ENCODE measurements at regions not wholly inside any gene's neighbourhood (a gene's known extent, or its start where the extent isn't known, plus 50 kb on each side); places are given as distances from the start of the nearest gene placed in this dataset.

DNA sequence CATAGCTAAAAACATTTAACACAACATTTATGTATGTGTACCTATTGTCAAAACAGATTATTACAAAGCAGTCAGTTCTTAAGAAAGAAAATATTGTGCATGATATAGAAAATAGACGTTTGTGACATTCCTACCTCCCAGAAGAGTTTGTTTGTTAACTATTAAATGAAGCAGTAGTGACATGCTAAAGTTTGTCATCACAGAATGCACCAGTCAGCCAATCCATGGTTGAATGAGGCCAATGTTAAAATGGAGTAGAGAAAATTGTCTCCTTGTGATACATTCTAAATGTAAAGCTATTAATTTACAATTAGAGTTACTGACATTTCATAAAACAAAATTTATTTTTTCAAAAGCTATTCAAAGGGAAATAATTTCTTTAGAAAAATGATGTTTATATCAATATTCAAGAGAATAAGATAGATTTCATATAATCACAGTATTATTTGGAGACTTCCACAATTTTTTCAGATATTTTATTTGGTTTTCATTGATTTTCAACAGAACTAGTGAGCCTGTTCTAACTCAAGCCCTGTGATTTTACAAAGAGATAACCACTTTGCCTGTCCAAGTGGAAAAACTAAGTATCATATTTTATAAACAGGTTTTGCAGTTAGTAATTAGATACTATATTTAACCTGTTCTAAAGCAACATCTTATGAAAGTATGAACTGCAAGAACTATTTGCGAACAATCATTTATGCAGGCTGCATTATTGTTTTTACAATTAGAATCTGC, 176.8 kb downstream of the ISL1 start:
- H3K4me3 ChIP-seq (ENCODE audit: low read depth, low read length), result no peak overlapping the region
- no peak for DNase-seq (ENCODE audit: low read depth)
- TF ChIP-seq CTCF (IDR thresholded peaks at IDR 0.05; ENCODE audit: low read depth, low read length), result no peak
- no peak for TF ChIP-seq MYC (IDR thresholded peaks at IDR 0.05; ENCODE audit: low read depth, low read length)
- TF ChIP-seq POLR2A (IDR thresholded peaks at IDR 0.05; ENCODE audit: extremely low read depth, insufficient read length), result no peak
- TF ChIP-seq MAX (IDR thresholded peaks at IDR 0.05; ENCODE audit: low read depth, low read length), result no peak

DNA sequence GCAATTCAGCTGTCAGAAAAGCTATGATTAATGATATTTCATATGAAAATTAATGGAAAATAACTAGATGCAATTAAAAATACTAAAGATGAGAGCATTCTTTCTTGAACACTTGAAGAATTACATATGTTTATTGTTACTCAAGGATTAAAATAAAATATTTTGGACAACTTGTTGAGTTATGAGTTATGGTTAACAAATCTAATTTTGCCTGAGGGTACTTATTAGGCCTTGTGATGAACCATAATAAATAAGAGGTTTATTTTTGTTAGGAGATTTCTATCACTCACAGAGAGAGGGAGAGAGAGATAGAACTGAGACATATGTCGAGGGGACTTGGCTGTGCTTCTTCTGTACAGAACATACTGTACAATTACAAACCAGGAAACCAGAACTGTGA, 183.7 kb downstream of the ISL1 start:
- DNase-seq (ENCODE audit: low read depth), result no peak
- H3K4me3 ChIP-seq (ENCODE audit: low read depth, low read length), result no peak overlapping the region
- no peak for TF ChIP-seq MYC (IDR thresholded peaks at IDR 0.05; ENCODE audit: low read depth, low read length)

- no peak for TF ChIP-seq POLR2A (IDR thresholded peaks at IDR 0.05; ENCODE audit: extremely low read depth, insufficient read length)
- TF ChIP-seq MAX (IDR thresholded peaks at IDR 0.05; ENCODE audit: low read depth, low read length), result no peak
- TF ChIP-seq CTCF (IDR thresholded peaks at IDR 0.05; ENCODE audit: low read depth, low read length), result no peak
- TF ChIP-seq MYC (IDR thresholded peaks at IDR 0.05; ENCODE audit: low read depth, low read length), result no peak
- no peak overlapping the region for H3K4me3 ChIP-seq (ENCODE audit: low read depth, low read length)
These were observed 184.4 kb downstream of the ISL1 start for GRCh38 chr5:51567636-51568035.

GRCh38 chr5:51573835-51574234, 190.6 kb downstream of the ISL1 start:
- H3K4me3 ChIP-seq (ENCODE audit: low read depth, low read length), result no peak overlapping the region
- no peak for TF ChIP-seq MAX (IDR thresholded peaks at IDR 0.05; ENCODE audit: low read depth, low read length)
- TF ChIP-seq POLR2A (IDR thresholded peaks at IDR 0.05; ENCODE audit: extremely low read depth, insufficient read length), result no peak
- TF ChIP-seq CTCF (IDR thresholded peaks at IDR 0.05; ENCODE audit: low read depth, low read length), result no peak
- TF ChIP-seq MYC (IDR thresholded peaks at IDR 0.05; ENCODE audit: low read depth, low read length), result no peak
- DNase-seq (ENCODE audit: low read depth), result no peak

More at GRCh38 chr5:51567636-51568035, 184.4 kb downstream of the ISL1 start:
- no peak for DNase-seq (ENCODE audit: low read depth)

DNA sequence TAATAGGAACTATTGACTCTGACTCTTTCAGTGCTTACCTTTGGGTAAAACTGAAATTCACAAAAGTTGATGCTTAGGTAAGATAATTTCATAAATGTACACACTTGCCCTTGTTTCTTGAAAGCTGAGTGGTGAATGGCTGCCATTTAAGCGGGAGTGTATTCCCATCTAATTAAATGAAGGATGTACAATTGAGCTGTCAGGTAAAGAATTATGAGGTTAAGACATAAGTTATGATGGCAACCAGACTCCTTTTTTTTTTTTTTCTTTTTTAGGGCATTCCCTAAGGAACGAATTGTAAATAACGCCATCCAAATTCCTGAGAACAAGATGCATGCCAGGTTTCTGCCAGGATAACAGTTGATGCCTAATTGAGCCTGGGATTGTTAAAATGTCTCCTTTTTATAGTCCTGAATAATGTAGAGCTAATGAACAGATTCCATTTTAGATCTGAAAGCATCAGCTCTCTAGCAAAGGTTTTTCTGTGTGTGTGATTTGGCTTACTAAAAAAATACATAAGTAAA, 199.7 kb downstream of the ISL1 start:
- no peak for DNase-seq (ENCODE audit: low read depth)
- no peak for TF ChIP-seq MAX (IDR thresholded peaks at IDR 0.05; ENCODE audit: low read depth, low read length)
- no peak for TF ChIP-seq MYC (IDR thresholded peaks at IDR 0.05; ENCODE audit: low read depth, low read length)
- no peak for TF ChIP-seq POLR2A (IDR thresholded peaks at IDR 0.05; ENCODE audit: extremely low read depth, insufficient read length)
- TF ChIP-seq CTCF (IDR thresholded peaks at IDR 0.05; ENCODE audit: low read depth, low read length), result no peak
- H3K4me3 ChIP-seq (ENCODE audit: low read depth, low read length), result no peak overlapping the region

- TF ChIP-seq CTCF (IDR thresholded peaks at IDR 0.05; ENCODE audit: low read depth, low read length) (no peak), MYC (IDR thresholded peaks at IDR 0.05; ENCODE audit: low read depth, low read length) (no peak), MAX (IDR thresholded peaks at IDR 0.05; ENCODE audit: low read depth, low read length) (no peak), POLR2A (IDR thresholded peaks at IDR 0.05; ENCODE audit: extremely low read depth, insufficient read length) (no peak)
- H3K4me3 ChIP-seq (ENCODE audit: low read depth, low read length), result no peak overlapping the region
- no peak for DNase-seq (ENCODE audit: low read depth)
These were observed 214.8 kb downstream of the ISL1 start for GRCh38 chr5:51598026-51598425.

Data from NB4 (cell line).